Mesenchymal stem cell (in vitro differentiated cells and primary cell): ENCODE measurements at regions not wholly inside any gene's neighbourhood (a gene's known extent, or its start where the extent isn't known, plus 50 kb on each side); places are given as distances from the start of the nearest gene placed in this dataset.
"Not testable (repeated sequence)": the region's sequence is repeated elsewhere in the genome, so short reads cannot be mapped to it uniquely, and the experiment has no call there.

ENCODE experiments used
- DNase-seq: peaks from one replicate; pipeline ENCODE4 v3.0.0-alpha.2; 2013
- H2AFZ ChIP-seq: one replicate; pipeline ENCODE4 v1.6.1; 2013; ENCODE audit warnings: low read depth, mild to moderate bottlenecking, control low read depth, inconsistent platforms, low read length, moderate library complexity
- H2AK5ac ChIP-seq: 2 replicates; pipeline ENCODE4 v1.6.1; 2013; ENCODE audit warnings: low read length, moderate library complexity, mild to moderate bottlenecking, inconsistent platforms; ENCODE audit not compliant: severe bottlenecking
- H2BK120ac ChIP-seq: one replicate; pipeline ENCODE4 v1.6.1; 2013; ENCODE audit warnings: low read depth, mild to moderate bottlenecking, inconsistent platforms, low read length, moderate library complexity
- H2BK12ac ChIP-seq, 2 experiments: one replicate each; pipeline ENCODE4 v1.6.1; 2013; ENCODE audit warnings: inconsistent platforms in 2 of 2, low read length in 2 of 2, mild to moderate bottlenecking in 2 of 2, moderate library complexity in 2 of 2, control low read depth in 1 of 2
- H2BK15ac ChIP-seq: one replicate; pipeline ENCODE4 v1.6.1; 2013; ENCODE audit warnings: mild to moderate bottlenecking, low read depth, inconsistent platforms; ENCODE audit not compliant: poor library complexity, severe bottlenecking
- H2BK5ac ChIP-seq: 2 replicates; pipeline ENCODE4 v1.6.1; 2013; ENCODE audit warnings: low read depth, mild to moderate bottlenecking, low read length, control low read depth, inconsistent platforms; ENCODE audit not compliant: poor library complexity, severe bottlenecking
- H3K14ac ChIP-seq, 2 experiments: one replicate each; pipeline ENCODE4 v1.6.1; 2013; ENCODE audit warnings: inconsistent platforms in 2 of 2, low read length in 2 of 2, control low read depth in 1 of 2, mild to moderate bottlenecking in 1 of 2, moderate library complexity in 1 of 2
- H3K18ac ChIP-seq, 2 experiments: one replicate each; pipeline ENCODE4 v1.6.1; 2013; ENCODE audit warnings: inconsistent platforms in 2 of 2, low read length in 2 of 2, control low read depth in 1 of 2, low read depth in 1 of 2, mild to moderate bottlenecking in 1 of 2
- H3K23ac ChIP-seq, 2 experiments: one replicate each; pipeline ENCODE4 v1.6.1; 2013; ENCODE audit warnings: inconsistent platforms in 2 of 2, low read length in 2 of 2, mild to moderate bottlenecking in 2 of 2, moderate library complexity in 2 of 2, control low read depth in 1 of 2
- H3K27ac ChIP-seq: 2 replicates; pipeline ENCODE4 v1.5.1; 2013; ENCODE audit warnings: mild to moderate bottlenecking, moderate library complexity, low read length, control low read depth, inconsistent platforms; ENCODE audit not compliant: poor library complexity, severe bottlenecking
- H3K27me3 ChIP-seq, 2 experiments: 2 replicates each; pipeline versions ENCODE4 v1.6.1 to v1.7.0; 2013; ENCODE audit warnings: low read length in 2 of 2, mild to moderate bottlenecking in 2 of 2, moderate library complexity in 2 of 2, control low read depth in 1 of 2, inconsistent platforms in 1 of 2; ENCODE audit not compliant: control insufficient read depth in 1 of 2, insufficient read depth in 1 of 2
- H3K36me3 ChIP-seq, 2 experiments: 2 replicates each; pipeline versions ENCODE4 v1.6.1 to v1.7.0; 2013; ENCODE audit warnings: low read length in 2 of 2, control low read depth in 1 of 2, inconsistent platforms in 1 of 2, low read depth in 1 of 2, mild to moderate bottlenecking in 1 of 2; ENCODE audit not compliant: insufficient read depth in 2 of 2, control insufficient read depth in 1 of 2
- H3K4ac ChIP-seq, 2 experiments: one replicate each; pipeline ENCODE4 v1.6.1; 2013; ENCODE audit warnings: inconsistent platforms in 2 of 2, low read length in 2 of 2, mild to moderate bottlenecking in 2 of 2, moderate library complexity in 2 of 2, control low read depth in 1 of 2, low read depth in 1 of 2
- H3K4me1 ChIP-seq: 2 replicates; pipeline ENCODE4 v1.6.1; 2013; ENCODE audit warnings: low read depth, low read length, control low read depth; ENCODE audit not compliant: control insufficient read depth, insufficient read depth
- H3K4me2 ChIP-seq: 2 replicates; pipeline ENCODE4 v1.6.1; 2013; ENCODE audit warnings: low read length, mild to moderate bottlenecking, inconsistent platforms; ENCODE audit not compliant: poor library complexity, severe bottlenecking
- H3K4me3 ChIP-seq, 2 experiments: 2 replicates each; pipeline versions ENCODE4 v1.5.1 to v1.7.0; 2013; ENCODE audit warnings: low read length in 2 of 2, mild to moderate bottlenecking in 2 of 2, control low read depth in 1 of 2, low read depth in 1 of 2; ENCODE audit not compliant: insufficient read depth in 1 of 2
- H3K79me1 ChIP-seq: replicated peaks from 2 replicates; pipeline ENCODE4 v1.6.1; 2013; ENCODE audit warnings: mild to moderate bottlenecking, control low read depth, low read length, inconsistent platforms; ENCODE audit not compliant: poor library complexity, severe bottlenecking
- H3K9ac ChIP-seq: 2 replicates; pipeline ENCODE4 v1.7.0; 2013; ENCODE audit warnings: mild to moderate bottlenecking, low read length, moderate library complexity
- H3K9me3 ChIP-seq: 2 replicates; pipeline ENCODE4 v1.7.0; 2013; ENCODE audit warnings: mild to moderate bottlenecking, low read length; ENCODE audit not compliant: control insufficient read depth
- H4K8ac ChIP-seq: one replicate; pipeline ENCODE4 v1.6.1; 2013; ENCODE audit warnings: inconsistent platforms, mild to moderate bottlenecking, low read length, moderate library complexity
- H4K91ac ChIP-seq: one replicate; pipeline ENCODE4 v1.6.1; 2013; ENCODE audit warnings: mild to moderate bottlenecking, low read length, inconsistent platforms
- WGBS: methylation state at CpG from one replicate; pipeline ENCODE4 v1.1.7; 2013; ENCODE audit warnings: mixed read lengths; 5-methylcytosine and 5-hydroxymethylcytosine counted together

DNA sequence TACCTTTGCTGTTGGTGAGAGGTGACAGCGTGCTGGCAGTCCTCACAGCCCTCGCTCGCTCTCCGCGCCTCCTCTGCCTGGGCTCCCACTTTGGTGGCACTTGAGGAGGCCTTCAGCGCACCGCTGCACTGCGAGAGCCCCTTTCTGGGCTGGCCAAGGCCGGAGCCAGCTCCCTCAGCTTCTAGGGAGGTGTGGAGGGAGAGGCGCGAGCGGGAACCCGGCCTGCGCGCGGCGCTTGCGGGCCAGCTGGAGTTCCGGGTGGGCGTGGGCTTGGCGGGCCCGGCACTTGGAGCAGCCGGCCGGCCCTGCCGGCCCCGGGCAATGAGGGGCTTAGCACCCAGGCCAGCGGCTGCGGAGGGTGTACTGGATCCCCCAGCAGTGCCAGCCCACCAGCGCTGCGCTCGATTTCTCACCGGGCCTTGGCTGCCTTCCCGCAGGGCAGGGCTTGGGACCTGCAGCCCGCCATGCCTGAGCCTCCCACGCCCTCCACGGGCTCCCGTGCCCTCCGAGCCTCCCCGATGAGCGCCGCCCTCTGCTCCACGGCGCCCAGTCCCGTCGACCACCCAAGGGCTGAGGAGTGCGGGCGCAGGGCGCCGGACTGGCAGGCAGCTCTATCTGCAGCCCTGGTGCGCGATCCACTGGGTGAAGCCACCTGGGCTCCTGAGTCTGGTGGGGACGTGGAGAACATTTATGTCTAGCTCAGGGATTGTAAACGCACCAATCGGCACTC lies 700.3 kb downstream of the CDH18 start:
- H2BK120ac ChIP-seq, DNase-seq, H3K18ac ChIP-seq, H3K27ac ChIP-seq, H3K4me1 ChIP-seq, H4K91ac ChIP-seq, H3K4me3 ChIP-seq, H2AK5ac ChIP-seq, H4K8ac ChIP-seq, H3K27me3 ChIP-seq, H2AFZ ChIP-seq, H3K79me1 ChIP-seq, H3K4ac ChIP-seq, H3K23ac ChIP-seq, H3K9ac ChIP-seq, H3K36me3 ChIP-seq, H3K4me2 ChIP-seq, H2BK15ac ChIP-seq, H2BK5ac ChIP-seq, H2BK12ac ChIP-seq, H3K14ac ChIP-seq: not testable (repeated sequence)
- 95% methylated on average over 45 of the region's 54 CpGs for WGBS
- peaks cover 16% of the 10 kb centered on the region for H3K9me3 ChIP-seq

- H3K27me3 ChIP-seq, H3K4ac ChIP-seq, H3K4me1 ChIP-seq, H3K27ac ChIP-seq, DNase-seq, H2BK120ac ChIP-seq, H3K9ac ChIP-seq, H2AK5ac ChIP-seq, H3K36me3 ChIP-seq, H2AFZ ChIP-seq, H3K4me3 ChIP-seq, H4K8ac ChIP-seq, H3K79me1 ChIP-seq, H3K14ac ChIP-seq, H3K18ac ChIP-seq, H2BK12ac ChIP-seq, H3K23ac ChIP-seq, H2BK15ac ChIP-seq, H3K4me2 ChIP-seq, H4K91ac ChIP-seq, H2BK5ac ChIP-seq: not testable (repeated sequence)
- H3K9me3 ChIP-seq: peaks cover 20% of the 10 kb centered on the region
- WGBS: 86% methylated on average over 8 of the region's 8 CpGs
Measured at GRCh38 chr5:19288311-19288710, 699.7 kb downstream of the CDH18 start.

DNA sequence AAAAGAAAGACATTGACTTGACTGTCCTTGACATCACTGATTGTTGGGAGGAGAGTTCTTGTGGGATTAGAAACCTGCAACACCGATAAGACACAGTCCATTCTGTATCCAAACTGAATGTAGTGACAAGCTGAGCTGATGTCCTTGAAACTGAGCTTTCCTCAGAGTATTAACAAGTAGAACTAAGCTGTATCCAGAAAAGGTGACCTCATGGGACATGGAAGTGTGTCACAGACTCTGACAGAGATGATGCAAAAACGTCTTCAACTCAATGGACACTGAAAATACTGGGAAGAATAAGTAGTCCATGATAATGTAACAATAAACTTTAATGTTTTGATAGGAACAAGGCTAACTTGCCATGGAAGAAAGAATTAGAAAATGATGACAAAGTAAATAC lies 690.1 kb downstream of the CDH18 start:
- H3K36me3 ChIP-seq: no peaks in the 10 kb centered on the region
- H3K9ac ChIP-seq: no peak overlapping the region
- no peaks in the 10 kb centered on the region for H3K4me1 ChIP-seq
- H2BK120ac ChIP-seq: no peak overlapping the region
- H2BK12ac ChIP-seq: no peak overlapping the region
- no peak overlapping the region for H3K27ac ChIP-seq
- no peak overlapping the region for H4K91ac ChIP-seq
- 80% methylated on average over 1 of the region's 2 CpGs for WGBS
- no peak overlapping the region for H3K4me2 ChIP-seq
- H2BK15ac ChIP-seq: no peak overlapping the region
- no peak overlapping the region for H3K4ac ChIP-seq
- no peak overlapping the region for H3K4me3 ChIP-seq
- H2AK5ac ChIP-seq: no peak overlapping the region
- DNase-seq: no peak
- H3K9me3 ChIP-seq: peaks cover 11% of the 10 kb centered on the region
- H3K18ac ChIP-seq: no peak overlapping the region
- no peak overlapping the region for H2BK5ac ChIP-seq
- no peaks in the 10 kb centered on the region for H3K79me1 ChIP-seq
- H3K27me3 ChIP-seq: no peaks in the 10 kb centered on the region
- H2AFZ ChIP-seq: no peak overlapping the region
- H3K23ac ChIP-seq: no peak overlapping the region
- no peak overlapping the region for H4K8ac ChIP-seq
- H3K14ac ChIP-seq: no peak overlapping the region

- DNase-seq: no peak
- Histone ChIP-seq H3K27me3 (no peaks in the 10 kb centered on the region), H3K23ac (no peak overlapping the region), H4K8ac (no peak overlapping the region), H2AK5ac (no peak overlapping the region), H3K4ac (no peak overlapping the region), H3K9me3 (peaks cover 2% of the 10 kb centered on the region), H3K27ac (no peak overlapping the region), H3K79me1 (no peaks in the 10 kb centered on the region), H2BK15ac (no peak overlapping the region), H2BK12ac (no peak overlapping the region), H3K18ac (no peak overlapping the region), H3K4me3 (no peak overlapping the region), H3K14ac (no peak overlapping the region), H3K4me1 (no peaks in the 10 kb centered on the region), H3K4me2 (no peak overlapping the region), H2BK5ac (no peak overlapping the region), H2BK120ac (no peak overlapping the region), H4K91ac (no peak overlapping the region), H3K9ac (no peak overlapping the region), H2AFZ (no peak overlapping the region), H3K36me3 (no peaks in the 10 kb centered on the region)
- WGBS: no CpG with 5 or more reads among the region's 1 CpG
Measured at GRCh38 chr5:19301271-19301670, 686.7 kb downstream of the CDH18 start.
